SH-SY5Y (cell line): ENCODE measurements at regions not wholly inside any gene's neighbourhood (a gene's known extent, or its start where the extent isn't known, plus 50 kb on each side); places are given as distances from the start of the nearest gene placed in this dataset.

Experiments
- GATA2 ChIP-seq: IDR thresholded peaks from 2 replicates; pipeline ENCODE4 v1.6.1; 2011; ENCODE audit warnings: mild to moderate bottlenecking, low read depth, low read length
- GATA3 ChIP-seq: IDR thresholded peaks from 2 replicates; pipeline ENCODE4 v1.6.1; 2011; ENCODE audit warnings: low read depth, mild to moderate bottlenecking, low read length, moderate library complexity

DNA sequence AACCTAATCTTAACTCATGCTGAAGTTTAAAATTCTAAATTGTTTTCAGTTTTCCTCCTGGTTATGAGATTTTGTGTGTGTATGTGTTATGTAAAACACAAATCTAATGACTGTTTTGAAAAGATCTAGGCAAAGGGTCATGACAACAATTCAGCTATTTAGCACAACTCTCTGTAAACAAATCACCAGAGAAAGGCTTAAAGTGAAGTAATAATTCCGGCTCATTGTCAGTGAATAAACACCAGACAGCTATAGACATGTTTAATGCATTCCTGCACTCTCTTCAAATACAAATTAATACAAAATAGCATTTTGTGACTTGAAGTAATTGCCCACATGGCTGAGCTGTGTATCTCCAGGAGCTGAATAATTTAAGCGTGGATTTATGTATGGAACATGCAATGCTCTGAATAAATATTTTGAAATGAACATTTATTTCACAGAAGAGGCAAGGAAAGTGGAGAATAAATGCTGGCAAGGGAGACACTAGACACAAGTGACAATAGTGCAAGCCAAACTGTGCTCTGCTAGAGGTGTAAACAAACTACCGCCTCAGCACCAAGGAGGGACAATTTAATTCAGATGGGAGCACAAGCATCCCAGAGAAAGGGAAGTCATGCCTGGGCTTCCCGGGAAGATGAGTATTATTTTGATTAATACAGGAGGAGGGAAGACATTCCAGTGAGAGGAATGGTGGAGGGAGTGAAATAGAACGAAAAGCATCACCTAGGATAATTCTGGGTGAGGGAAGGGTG is 133.6 kb upstream of the XPO1 start:
- TF ChIP-seq GATA2 (no peak), GATA3 (no peak)
